22Rv1 (cell line): ENCODE measurements at regions not wholly inside any gene's neighbourhood (a gene's known extent, or its start where the extent isn't known, plus 50 kb on each side); places are given as distances from the start of the nearest gene placed in this dataset.

Experiments
- H3K27ac ChIP-seq: fragments of 450-650 bp; 2 replicates; pipeline ENCODE4 v1.5.1; 2017
- CTCF ChIP-seq: fragments of 450-650 bp; IDR thresholded peaks from 2 replicates; pipeline ENCODE4 v1.5.1; 2017; ENCODE audit warnings: mild to moderate bottlenecking
- ZFX ChIP-seq: fragments of 450-650 bp; IDR thresholded peaks from 2 replicates; pipeline ENCODE4 v1.6.1; 2017; ENCODE audit warnings: antibody characterized with exemption, borderline replicate concordance

- no peak overlapping the region for H3K27ac ChIP-seq
- TF ChIP-seq CTCF (no peak), ZFX (no peak)
Measured at GRCh38 chr5:106862450-106863193, 808.1 kb downstream of the EFNA5 start.

- no peak for TF ChIP-seq CTCF
- TF ChIP-seq ZFX, result no peak
- no peak overlapping the region for H3K27ac ChIP-seq
Measured at GRCh38 chr5:106860398-106861044, 810.2 kb downstream of the EFNA5 start.

DNA sequence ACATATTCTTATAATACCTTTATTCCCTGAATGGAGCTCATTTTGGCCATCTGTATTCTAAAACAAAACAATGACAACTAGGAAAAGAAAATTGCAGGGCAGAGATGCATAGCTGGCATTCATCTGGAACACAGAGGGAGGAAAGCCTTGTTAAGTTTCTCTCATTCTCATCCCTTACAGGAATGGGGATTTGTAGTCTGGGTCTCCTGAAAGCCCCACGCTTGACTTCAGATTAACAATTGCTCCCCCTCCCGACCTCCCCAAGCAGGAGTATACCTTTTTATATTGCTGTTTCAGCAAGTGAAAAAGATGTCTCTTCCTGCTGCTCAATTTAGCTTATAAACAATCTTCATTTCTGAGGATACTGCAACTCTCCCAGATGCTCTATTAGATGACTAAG lies 812.1 kb downstream of the EFNA5 start:
- TF ChIP-seq CTCF (no peak), ZFX (no peak)
- no peak overlapping the region for H3K27ac ChIP-seq

DNA sequence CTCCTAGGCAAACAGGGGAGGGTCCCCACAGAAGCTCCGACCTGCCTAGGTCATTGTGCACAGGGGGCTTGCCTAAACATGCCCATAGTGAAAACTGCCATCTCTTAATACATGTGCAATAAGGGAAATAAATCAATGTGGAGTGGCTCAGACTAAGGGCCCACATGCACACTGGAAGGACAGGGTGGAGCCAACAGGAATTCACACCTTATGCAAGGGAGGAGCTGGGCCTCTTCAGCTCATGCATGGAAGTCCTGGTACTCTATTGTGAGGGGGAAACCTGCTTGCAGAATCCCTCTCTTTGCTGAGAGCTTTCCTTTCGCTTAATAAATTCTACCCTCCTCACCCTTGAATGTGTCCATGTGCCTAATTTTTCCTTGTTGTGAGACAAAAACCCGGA lies 815.8 kb downstream of the EFNA5 start:
- TF ChIP-seq ZFX (no peak), CTCF (no peak)
- no peak overlapping the region for H3K27ac ChIP-seq

GRCh38 chr5:106854105-106854687 lies 816.5 kb downstream of the EFNA5 start:
- no peak for TF ChIP-seq ZFX
- no peak for TF ChIP-seq CTCF
- no peak overlapping the region for H3K27ac ChIP-seq

DNA sequence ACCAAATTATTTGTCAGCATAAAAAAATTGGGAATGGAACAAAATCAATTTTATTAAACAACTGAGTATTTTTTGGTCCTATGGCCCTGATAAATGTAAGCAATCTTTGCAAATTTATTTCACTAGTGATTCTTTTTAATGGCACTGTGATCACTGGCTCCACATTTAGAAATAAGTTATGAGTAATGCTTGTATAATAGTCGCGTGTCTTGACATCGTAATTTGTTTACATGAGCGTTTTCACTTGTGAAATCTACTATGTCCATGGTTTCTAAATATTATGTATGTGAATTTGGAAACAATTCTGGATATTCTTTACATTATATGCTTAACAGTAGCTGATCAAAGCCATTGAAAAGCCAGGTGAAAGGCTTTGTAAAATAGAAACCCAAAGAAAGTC lies 817.5 kb downstream of the EFNA5 start:
- H3K27ac ChIP-seq, result no peak overlapping the region
- no peak for TF ChIP-seq CTCF
- TF ChIP-seq ZFX, result no peak

DNA sequence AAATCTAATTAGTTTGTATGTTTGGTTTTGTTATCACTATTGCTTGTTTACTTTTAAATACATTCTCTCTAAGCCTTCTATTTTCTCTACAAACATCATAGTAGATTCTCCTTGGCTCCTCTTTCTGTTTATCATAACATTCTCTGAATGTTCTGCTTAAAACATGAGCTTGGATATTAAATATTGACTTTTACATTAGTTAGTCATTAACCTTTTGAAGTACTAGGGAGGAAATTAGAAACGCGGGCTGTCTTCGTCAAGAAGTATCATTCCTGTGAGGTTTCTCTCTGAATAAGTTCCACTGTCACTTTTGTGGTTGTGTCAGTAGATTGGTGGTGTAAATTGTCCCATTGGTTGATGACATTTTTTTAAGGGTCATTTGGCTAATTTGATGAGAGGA lies 821.5 kb downstream of the EFNA5 start:
- TF ChIP-seq CTCF (no peak), ZFX (no peak)
- no peak overlapping the region for H3K27ac ChIP-seq
